Neural progenitor cell (in vitro differentiated cells): ENCODE measurements at regions not wholly inside any gene's neighbourhood (a gene's known extent, or its start where the extent isn't known, plus 50 kb on each side); places are given as distances from the start of the nearest gene placed in this dataset.

Experiments
- DNase-seq: peaks from one replicate; pipeline ENCODE4 v3.0.0-alpha.2; 2016; ENCODE audit warnings: low spot score
- H2AFZ ChIP-seq: fragments of 200-600 bp; sonication (generic); replicated peaks from 2 replicates; pipeline ENCODE4 v1.6.1; 2016; ENCODE audit warnings: antibody characterized with exemption
- H3F3A ChIP-seq: fragments of 200-600 bp; sonication (generic); 2 replicates; pipeline ENCODE4 v1.6.1; 2016; ENCODE audit warnings: antibody characterized with exemption, low read depth
- H3K27ac ChIP-seq: fragments of 200-600 bp; sonication (generic); 2 replicates; pipeline ENCODE4 v1.5.1; 2016; ENCODE audit warnings: mild to moderate bottlenecking
- H3K27me3 ChIP-seq: fragments of 200-600 bp; sonication (generic); 2 replicates; pipeline ENCODE4 v1.6.1; 2016; ENCODE audit warnings: mild to moderate bottlenecking, moderate library complexity
- H3K36me3 ChIP-seq: fragments of 200-600 bp; sonication (generic); 2 replicates; pipeline ENCODE4 v1.5.1; 2016
- H3K4me1 ChIP-seq: fragments of 200-600 bp; sonication (generic); 2 replicates; pipeline ENCODE4 v1.6.1; 2016; ENCODE audit warnings: mixed run types
- H3K4me2 ChIP-seq: fragments of 200-600 bp; sonication (generic); 2 replicates; pipeline ENCODE4 v1.6.1; 2016
- H3K4me3 ChIP-seq: fragments of 200-600 bp; sonication (generic); 2 replicates; pipeline ENCODE4 v1.5.1; 2016
- H3K79me2 ChIP-seq: fragments of 200-600 bp; sonication (generic); 2 replicates; pipeline ENCODE4 v1.6.1; 2016; ENCODE audit warnings: low read depth
- H3K9ac ChIP-seq: fragments of 200-600 bp; sonication (generic); 2 replicates; pipeline ENCODE4 v1.6.1; 2016
- H3K9me3 ChIP-seq: fragments of 200-600 bp; sonication (generic); 2 replicates; pipeline ENCODE4 v1.5.1; 2016; ENCODE audit warnings: low read depth
- H4K20me1 ChIP-seq: fragments of 200-600 bp; sonication (generic); 2 replicates; pipeline ENCODE4 v1.6.1; 2016; ENCODE audit warnings: low read depth
- H3K27ac Mint-ChIP-seq: 3 replicates; pipeline ENCODE4 v1.8.0; 2021; ENCODE audit warnings: mixed read lengths
- H3K27me3 Mint-ChIP-seq: 2 replicates; pipeline ENCODE4 v1.8.0; 2022; ENCODE audit warnings: low read depth, mild to moderate bottlenecking, inconsistent platforms, moderate library complexity, mixed read lengths; ENCODE audit not compliant: insufficient read depth
- H3K36me3 Mint-ChIP-seq: 3 replicates; pipeline ENCODE4 v1.8.0; 2021; ENCODE audit warnings: mixed read lengths
- H3K4me1 Mint-ChIP-seq: 3 replicates; pipeline ENCODE4 v1.8.0; 2021; ENCODE audit warnings: mixed read lengths
- H3K4me3 Mint-ChIP-seq: 3 replicates; pipeline ENCODE4 v1.8.0; 2021; ENCODE audit warnings: mild to moderate bottlenecking, moderate library complexity, mixed read lengths
- H3K9me3 Mint-ChIP-seq: 3 replicates; pipeline ENCODE4 v1.8.0; 2020; ENCODE audit warnings: mixed read lengths
- EZH2 ChIP-seq: fragments of 200-600 bp; sonication (generic); IDR thresholded peaks from 2 replicates; pipeline ENCODE4 v1.6.1; 2017; ENCODE audit warnings: antibody characterized with exemption, mild to moderate bottlenecking, moderate library complexity
- EZH2phosphoT487 ChIP-seq: fragments of 200-600 bp; sonication (generic); IDR thresholded peaks from 2 replicates; pipeline ENCODE4 v1.6.1; 2017; ENCODE audit warnings: antibody characterized with exemption
- TF ChIP-seq, protein P1 (sequence below): fragments of 200-600 bp; sonication (generic); IDR thresholded peaks from 2 replicates; pipeline ENCODE4 v1.5.1; 2017; ENCODE audit warnings: antibody characterized with exemption, mild to moderate bottlenecking

- H3K27me3 ChIP-seq: no peaks in the 10 kb centered on the region
- Mint-ChIP-seq H3K4me3 (no peak overlapping the region), H3K27me3 (peaks cover 3% of the 10 kb centered on the region), H3K9me3 (no peaks in the 10 kb centered on the region), H3K4me1 (no peaks in the 10 kb centered on the region), H3K36me3 (no peaks in the 10 kb centered on the region), H3K27ac (no peak overlapping the region)
- H3K9me3 ChIP-seq: no peaks in the 10 kb centered on the region
- H3K9ac ChIP-seq: no peak overlapping the region
- no peak overlapping the region for H3K4me3 ChIP-seq
- peak overlapping the region; percentile 57 for H2AFZ ChIP-seq
- no peak overlapping the region for H3K4me2 ChIP-seq
- H3F3A ChIP-seq: no peaks in the 10 kb centered on the region
- H3K4me1 ChIP-seq: no peaks in the 10 kb centered on the region
- TF ChIP-seq EZH2phosphoT487 (no peak), EZH2 (no peak)
- TF ChIP-seq, protein P1, sequence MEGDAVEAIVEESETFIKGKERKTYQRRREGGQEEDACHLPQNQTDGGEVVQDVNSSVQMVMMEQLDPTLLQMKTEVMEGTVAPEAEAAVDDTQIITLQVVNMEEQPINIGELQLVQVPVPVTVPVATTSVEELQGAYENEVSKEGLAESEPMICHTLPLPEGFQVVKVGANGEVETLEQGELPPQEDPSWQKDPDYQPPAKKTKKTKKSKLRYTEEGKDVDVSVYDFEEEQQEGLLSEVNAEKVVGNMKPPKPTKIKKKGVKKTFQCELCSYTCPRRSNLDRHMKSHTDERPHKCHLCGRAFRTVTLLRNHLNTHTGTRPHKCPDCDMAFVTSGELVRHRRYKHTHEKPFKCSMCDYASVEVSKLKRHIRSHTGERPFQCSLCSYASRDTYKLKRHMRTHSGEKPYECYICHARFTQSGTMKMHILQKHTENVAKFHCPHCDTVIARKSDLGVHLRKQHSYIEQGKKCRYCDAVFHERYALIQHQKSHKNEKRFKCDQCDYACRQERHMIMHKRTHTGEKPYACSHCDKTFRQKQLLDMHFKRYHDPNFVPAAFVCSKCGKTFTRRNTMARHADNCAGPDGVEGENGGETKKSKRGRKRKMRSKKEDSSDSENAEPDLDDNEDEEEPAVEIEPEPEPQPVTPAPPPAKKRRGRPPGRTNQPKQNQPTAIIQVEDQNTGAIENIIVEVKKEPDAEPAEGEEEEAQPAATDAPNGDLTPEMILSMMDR: no peak
- H4K20me1 ChIP-seq: no peaks in the 10 kb centered on the region
- H3K36me3 ChIP-seq: no peaks in the 10 kb centered on the region
- H3K79me2 ChIP-seq: no peaks in the 10 kb centered on the region
- DNase-seq: no peak
- no peak overlapping the region for H3K27ac ChIP-seq
Measured at GRCh38 chr20:6715401-6715941, 52.0 kb upstream of the BMP2 start.

DNA sequence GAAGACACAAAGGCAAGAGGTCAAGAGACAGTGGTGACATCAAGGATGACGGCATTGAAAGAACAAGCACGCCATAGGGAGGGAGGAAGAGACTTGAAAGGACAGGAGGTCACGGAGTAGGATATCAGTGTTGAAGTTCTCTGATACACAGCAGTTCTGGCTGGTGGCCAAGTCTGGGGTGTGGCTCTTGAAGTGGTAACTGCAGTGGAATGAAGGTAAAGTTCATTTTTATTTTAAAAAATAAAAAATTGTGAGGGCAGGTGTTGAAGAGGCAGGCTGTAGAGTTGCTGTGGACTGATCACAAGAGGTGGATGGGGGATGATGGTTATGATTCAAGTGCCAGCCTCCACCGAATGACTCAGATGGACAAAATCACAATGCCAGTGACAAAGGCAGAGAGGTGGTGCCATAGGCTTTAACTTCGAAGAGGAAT, 53.2 kb upstream of the BMP2 start:
- Mint-ChIP-seq H3K4me1 (no peaks in the 10 kb centered on the region), H3K27ac (no peak overlapping the region), H3K4me3 (no peak overlapping the region), H3K27me3 (peaks cover 3% of the 10 kb centered on the region), H3K9me3 (no peaks in the 10 kb centered on the region), H3K36me3 (no peaks in the 10 kb centered on the region)
- Histone ChIP-seq H3K4me2 (no peak overlapping the region), H4K20me1 (no peaks in the 10 kb centered on the region), H3K9me3 (no peaks in the 10 kb centered on the region), H3K4me1 (no peaks in the 10 kb centered on the region), H3K27me3 (no peaks in the 10 kb centered on the region), H3K36me3 (no peaks in the 10 kb centered on the region), H3K4me3 (no peak overlapping the region), H3K79me2 (no peaks in the 10 kb centered on the region), H3K27ac (no peak overlapping the region), H2AFZ (no peak overlapping the region), H3K9ac (no peak overlapping the region), H3F3A (no peaks in the 10 kb centered on the region)
- DNase-seq: no peak
- TF ChIP-seq, protein P1: no peak
- TF ChIP-seq EZH2 (no peak), EZH2phosphoT487 (no peak)

DNA sequence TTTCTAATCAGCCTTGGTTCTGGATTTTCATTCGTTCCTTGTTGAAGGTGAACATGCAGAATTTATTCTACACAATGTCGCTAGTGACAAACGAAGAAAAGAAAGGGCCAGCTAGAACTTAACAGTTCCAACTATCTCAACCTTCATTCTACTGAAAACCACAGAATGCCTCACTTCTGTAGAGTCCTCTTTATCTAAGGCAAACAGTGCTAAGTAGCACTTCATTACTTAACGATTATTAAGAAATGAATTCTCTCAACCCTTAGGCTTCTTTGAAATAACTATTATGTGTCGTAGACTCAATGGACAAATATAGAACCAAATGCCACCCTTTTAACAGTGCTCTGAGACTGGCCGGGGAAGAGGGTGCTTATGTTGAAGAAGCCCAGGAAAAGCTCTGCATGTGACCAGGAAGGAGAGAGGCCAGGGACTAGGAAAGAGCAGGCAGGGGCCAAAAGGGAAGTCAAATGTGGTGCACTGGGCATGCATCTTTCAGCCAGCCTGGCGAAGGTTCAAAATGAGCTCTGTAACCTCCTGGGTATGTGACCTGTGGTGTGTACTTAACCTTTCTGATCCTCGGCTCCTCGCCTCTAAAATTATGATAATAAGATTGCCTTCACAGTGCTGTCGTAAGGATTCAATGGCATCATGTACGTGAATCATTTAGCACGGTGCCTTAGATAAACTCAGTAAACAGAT, 55.4 kb upstream of the BMP2 start:
- H3K36me3 Mint-ChIP-seq: no peaks in the 10 kb centered on the region
- no peaks in the 10 kb centered on the region for H3K79me2 ChIP-seq

More for the DNA sequence above, 55.4 kb upstream of the BMP2 start:
- no peak overlapping the region for H3K4me3 Mint-ChIP-seq
- no peaks in the 10 kb centered on the region for H3K4me1 ChIP-seq
- no peaks in the 10 kb centered on the region for H3K27me3 ChIP-seq
- no peak overlapping the region for H3K27ac Mint-ChIP-seq
- no peak overlapping the region for H3K4me3 ChIP-seq
- DNase-seq: no peak
- H3K27ac ChIP-seq: no peak overlapping the region
- H3K27me3 Mint-ChIP-seq: no peaks in the 10 kb centered on the region
- H3F3A ChIP-seq: no peaks in the 10 kb centered on the region
- H3K9me3 ChIP-seq: no peaks in the 10 kb centered on the region
- H3K9me3 Mint-ChIP-seq: no peaks in the 10 kb centered on the region
- no peak overlapping the region for H3K9ac ChIP-seq
- H4K20me1 ChIP-seq: no peaks in the 10 kb centered on the region
- H3K4me2 ChIP-seq: no peak overlapping the region
- TF ChIP-seq EZH2phosphoT487 (no peak), EZH2 (no peak)
- TF ChIP-seq, protein P1: no peak
- H2AFZ ChIP-seq: no peak overlapping the region
- no peaks in the 10 kb centered on the region for H3K36me3 ChIP-seq
- H3K4me1 Mint-ChIP-seq: no peaks in the 10 kb centered on the region
